T-helper 2 cell treated with Interferon-gamma antibody and Interleukin-4, amounts not matched to agents 100 ng/mL and 5 ng/mL, for 36 hours (primary cell): ENCODE measurements at regions not wholly inside any gene's neighbourhood (a gene's known extent, or its start where the extent isn't known, plus 50 kb on each side); places are given as distances from the start of the nearest gene placed in this dataset.
"Not testable (repeated sequence)": the region's sequence is repeated elsewhere in the genome, so short reads cannot be mapped to it uniquely, and the experiment has no call there.

Source experiments
- intact Hi-C: fragments of 100-400 bp; cut with micrococcal nuclease; formaldehyde crosslinking; loops from one replicate; pipeline ENCODE4 v1.15.1; 2023

DNA sequence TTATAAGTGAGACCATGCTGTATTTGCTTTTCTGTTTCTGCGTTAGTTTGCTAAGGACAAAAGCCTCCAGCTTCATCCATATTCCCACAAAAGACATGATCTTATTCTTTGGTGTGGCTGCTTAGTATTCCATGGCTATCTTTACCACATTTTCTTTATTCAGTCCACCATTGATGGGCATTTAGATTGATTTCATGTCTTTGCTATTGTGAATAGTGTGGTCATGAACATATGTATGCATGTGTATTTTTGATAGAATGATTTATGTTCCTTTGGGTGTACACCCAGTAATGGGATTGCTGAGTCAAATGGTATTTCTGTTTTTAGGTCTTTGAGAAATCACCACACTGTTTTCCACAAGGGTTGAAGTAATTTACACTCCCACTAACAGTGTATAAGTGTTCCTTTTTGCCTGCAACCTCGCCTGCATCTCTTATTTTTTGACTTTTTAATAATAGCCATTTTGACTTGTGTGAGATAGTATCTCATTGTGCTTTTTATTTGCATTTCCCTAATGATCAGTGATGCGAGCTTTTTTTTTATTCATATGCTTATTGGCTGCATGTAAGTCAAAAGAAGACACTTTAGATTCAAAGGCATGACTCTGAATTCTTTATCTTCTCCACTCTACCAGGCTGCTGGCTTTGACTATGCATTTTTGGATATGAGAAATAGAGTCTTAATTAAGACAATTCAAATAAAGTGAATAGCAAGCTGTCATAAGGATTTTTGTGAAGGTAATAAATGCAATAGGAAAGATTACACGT is 183.3 kb upstream of the SYNPR start:
- intact Hi-C loops, result no loop called here

- intact Hi-C loops, result no loop called here
Measured at GRCh38 chr3:63096248-63097058, 181.7 kb upstream of the SYNPR start.

- intact Hi-C loops, result no loop called here
Measured at GRCh38 chr3:63097396-63097795, 180.7 kb upstream of the SYNPR start.

GRCh38 chr3:63116922-63117321 is 161.2 kb upstream of the SYNPR start:
- intact Hi-C loops, result no loop called here

GRCh38 chr3:63124090-63124489 is 154.0 kb upstream of the SYNPR start:
- intact Hi-C loops, result no loop called here

- intact Hi-C loops, result no loop called here
Measured at GRCh38 chr3:63126530-63126929, 151.6 kb upstream of the SYNPR start.

DNA sequence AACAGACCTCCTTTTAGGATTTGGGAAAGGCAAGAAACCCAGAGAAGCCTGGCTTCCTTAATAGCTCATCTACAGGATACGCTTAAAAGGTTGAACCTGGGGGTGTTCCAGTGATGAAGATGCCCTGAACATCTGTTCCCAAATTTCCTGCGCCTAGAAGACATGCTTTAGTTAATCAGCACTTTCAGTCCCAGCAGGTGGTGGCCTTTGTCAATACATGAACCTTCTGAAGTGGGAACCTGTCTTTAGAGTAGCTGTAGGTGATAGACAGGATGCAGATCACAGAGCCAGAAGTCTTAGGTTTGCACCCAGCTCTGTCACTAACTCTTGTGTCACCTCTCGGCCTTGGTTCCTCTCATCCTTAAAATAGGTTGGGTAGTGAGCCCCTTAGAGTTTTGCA is 149.7 kb upstream of the SYNPR start:
- intact Hi-C loops, result no loop called here

DNA sequence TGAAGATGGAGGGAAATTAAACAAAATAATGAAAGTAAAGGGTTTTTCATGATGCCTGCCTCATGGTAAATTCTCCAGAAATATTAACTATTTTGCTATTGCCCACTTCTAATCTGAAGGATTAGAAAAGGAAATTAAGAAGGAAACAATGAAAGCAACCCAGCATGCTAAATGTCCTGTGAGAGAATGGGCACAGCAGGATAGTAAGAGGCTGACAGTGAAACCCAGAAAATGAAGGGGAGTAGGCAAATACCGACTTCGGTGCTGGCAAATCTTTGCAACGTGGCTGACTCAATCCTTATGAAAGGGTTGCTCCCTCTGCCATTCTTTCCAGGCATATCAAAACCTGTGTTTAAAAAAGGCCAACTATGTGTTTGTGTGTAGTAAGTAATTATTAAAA is 147.5 kb upstream of the SYNPR start:
- intact Hi-C loops, result no loop called here

- intact Hi-C loops, result no loop called here
Measured at GRCh38 chr3:63132461-63133250, 145.5 kb upstream of the SYNPR start.

DNA sequence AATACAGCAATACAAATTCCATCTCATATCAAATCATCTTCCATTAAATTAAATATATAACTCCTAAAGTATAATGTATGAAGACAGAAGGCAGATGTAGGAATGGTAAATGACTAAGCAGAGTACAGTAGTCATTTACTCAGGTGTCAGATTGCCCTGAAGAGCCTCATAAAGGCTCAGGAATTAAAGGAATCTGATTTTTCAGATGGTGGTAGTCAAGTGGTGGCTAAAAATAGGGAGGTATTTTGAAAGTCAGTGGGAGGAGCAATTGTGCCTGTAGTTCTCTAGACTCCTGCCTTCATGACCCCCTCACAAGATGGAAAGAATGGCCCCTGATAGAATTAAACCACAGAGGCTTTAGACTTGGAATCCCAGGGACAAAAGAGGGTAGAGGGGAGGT is 142.7 kb upstream of the SYNPR start:
- intact Hi-C loops, result no loop called here

GRCh38 chr3:63136249-63136648 is 141.9 kb upstream of the SYNPR start:
- intact Hi-C loops, result not testable (repeated sequence)

- intact Hi-C loops, result no loop called here
Measured at GRCh38 chr3:63142681-63143080, 135.4 kb upstream of the SYNPR start.

DNA sequence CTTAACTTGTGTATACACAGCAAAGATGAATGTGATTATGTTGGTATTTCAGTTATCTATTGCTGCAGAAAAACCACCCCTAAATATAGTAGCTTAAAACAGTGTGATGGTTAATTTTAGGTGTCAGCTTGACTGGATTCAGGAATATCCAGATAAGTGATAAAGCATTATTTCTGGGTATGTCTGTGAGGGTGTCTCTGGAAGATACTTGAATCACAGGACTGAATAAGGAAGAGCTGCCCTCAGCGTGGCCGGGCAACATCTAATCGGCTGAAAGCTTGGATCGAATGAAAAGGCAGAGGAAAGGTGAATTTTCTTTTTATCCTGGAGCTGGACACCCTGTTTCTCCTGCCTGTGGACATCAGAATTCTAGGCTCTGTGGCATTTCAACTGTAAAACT is 132.0 kb upstream of the SYNPR start:
- intact Hi-C loops, result no loop called here

DNA sequence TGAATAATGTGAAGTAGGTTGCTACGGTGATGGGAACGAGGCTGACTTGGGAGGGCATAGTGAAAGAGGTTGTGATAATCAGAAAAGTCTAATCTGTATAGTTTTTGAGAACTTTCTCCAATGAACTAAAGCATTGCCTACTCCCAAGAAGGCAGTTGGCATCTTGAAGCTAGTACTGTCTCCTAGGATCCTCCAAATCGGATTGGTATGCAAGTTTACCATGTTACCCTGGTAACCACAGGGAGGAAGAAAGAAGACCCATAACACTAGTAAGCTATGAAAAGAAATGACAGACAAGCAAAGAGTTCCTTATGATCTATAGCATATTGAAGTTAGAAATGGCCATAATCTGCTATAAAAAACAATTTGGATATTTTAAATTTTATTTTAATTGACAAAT is 127.2 kb upstream of the SYNPR start:
- intact Hi-C loops, result no loop called here

GRCh38 chr3:63151897-63152296 is 126.2 kb upstream of the SYNPR start:
- intact Hi-C loops, result no loop called here

- intact Hi-C loops, result no loop called here
Measured at GRCh38 chr3:63159764-63160163, 118.3 kb upstream of the SYNPR start.

- intact Hi-C loops, result no loop called here
Measured at GRCh38 chr3:63167113-63167512, 111.0 kb upstream of the SYNPR start.

GRCh38 chr3:63168179-63168578 is 109.9 kb upstream of the SYNPR start:
- intact Hi-C loops, result no loop called here

DNA sequence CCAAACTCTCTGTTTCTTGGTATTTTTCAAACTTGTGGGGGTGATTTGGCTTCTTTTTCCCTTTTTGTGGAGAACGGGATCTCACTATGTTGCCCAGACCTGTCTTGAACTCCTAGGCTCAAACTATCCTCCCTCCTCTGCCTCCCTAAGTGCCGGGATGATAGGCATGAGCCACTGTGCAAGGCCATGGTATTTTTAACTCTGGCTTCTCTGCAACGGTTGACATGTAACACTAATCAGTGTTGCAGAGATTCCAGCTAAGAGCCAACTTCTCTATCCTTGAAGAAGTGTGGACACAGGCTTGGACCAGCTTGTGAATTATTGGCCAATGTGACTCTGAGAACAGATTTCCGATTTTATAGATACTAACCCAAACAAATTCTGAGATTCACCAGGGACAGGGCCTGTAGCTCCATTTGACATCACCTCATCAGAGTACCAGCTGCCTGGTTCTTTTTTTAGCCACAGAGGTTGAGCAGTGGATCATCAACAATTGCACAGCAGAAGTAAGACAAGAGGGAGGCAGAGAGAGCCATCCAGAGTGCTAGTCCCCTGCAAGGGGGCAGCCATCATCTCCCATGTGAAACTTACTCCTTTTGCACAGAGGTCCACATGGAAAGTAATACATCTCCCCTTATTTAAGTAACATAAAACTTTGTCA is 98.1 kb upstream of the SYNPR start:
- intact Hi-C loops, result no loop called here

DNA sequence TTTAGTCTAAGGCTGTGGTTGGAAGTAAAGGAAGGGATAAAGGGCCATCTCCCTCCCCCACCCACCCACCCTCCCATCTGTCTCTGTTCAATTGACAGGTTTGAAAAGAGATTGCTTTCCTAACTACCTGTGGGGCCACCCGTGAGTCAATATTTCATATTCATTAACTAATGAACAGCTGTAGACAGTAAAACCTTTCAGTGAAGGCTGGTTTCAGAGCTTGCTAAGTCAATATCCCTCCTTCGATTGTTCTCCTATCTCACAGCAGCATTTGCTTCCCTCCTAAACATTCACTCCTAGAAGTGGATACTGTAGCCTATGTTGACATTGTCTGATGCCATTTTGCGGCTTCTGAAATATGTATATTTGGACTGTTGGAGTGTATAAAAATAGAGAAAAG is 85.9 kb upstream of the SYNPR start:
- intact Hi-C loops, result no loop called here

GRCh38 chr3:63193647-63194046 is 84.5 kb upstream of the SYNPR start:
- intact Hi-C loops, result no loop called here

DNA sequence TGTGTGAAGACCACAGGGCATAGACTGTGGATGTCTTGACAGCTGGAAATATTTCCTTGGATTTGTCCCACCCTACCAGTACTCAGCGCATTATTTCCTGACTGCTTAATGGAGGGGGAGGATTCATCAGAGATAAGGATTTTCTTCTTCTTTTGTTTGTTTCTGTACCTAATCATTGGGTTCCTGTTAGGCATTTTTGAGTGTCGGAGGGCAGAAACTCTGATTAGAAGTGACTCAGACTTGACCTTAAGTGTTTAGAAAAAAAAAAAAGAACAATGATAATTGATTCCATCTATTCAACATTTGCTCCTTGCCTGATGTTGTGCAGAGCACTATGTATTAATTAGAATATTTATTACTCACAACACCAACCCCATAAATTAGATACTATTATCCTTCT is 78.5 kb upstream of the SYNPR start:
- intact Hi-C loops, result no loop called here
